H1 (cell line): ENCODE measurements at regions not wholly inside any gene's neighbourhood (a gene's known extent, or its start where the extent isn't known, plus 50 kb on each side); places are given as distances from the start of the nearest gene placed in this dataset.
A peak's percentile ranks its signal among the peaks of the same experiment; 100 is the strongest.

Source experiments
- CTCF ChIA-PET: fragments of 300-600 bp; sonication (Branson Sonifier 250); formaldehyde crosslinking; loops from one replicate; lab custom pipeline; 2021; ENCODE audit not compliant: partially characterized antibody; lab: Charles Lee
- POLR2A ChIA-PET: fragments of 300-600 bp; sonication (Branson Sonifier 250); formaldehyde crosslinking; loops from one replicate; lab custom pipeline; 2021; ENCODE audit warnings: inconsistent platforms; ENCODE audit not compliant: partially characterized antibody; lab: Charles Lee
- DNase-seq, 2 experiments: peaks; one replicate each; pipeline versions ENCODE4 v3.0.0 to v3.0.0-alpha.2; 2010 to 2022; ENCODE audit warnings: low spot score in 2 of 2, low read depth in 1 of 2, mixed read lengths in 1 of 2
- FAIRE-seq: peaks from 2 replicates; lab custom pipeline; 2011; peaks lifted over from hg19 to GRCh38; lab: Jason Lieb, UNC
- H2AFZ ChIP-seq: 2 replicates; pipeline ENCODE4 v1.8.1; 2012; ENCODE audit warnings: low read length, inconsistent platforms
- H2AK5ac ChIP-seq: 2 replicates; pipeline ENCODE4 v1.6.1; 2013; ENCODE audit warnings: low read depth, low read length
- H2BK120ac ChIP-seq: replicated peaks from 2 replicates; pipeline ENCODE3; 2013; ENCODE audit warnings: low read depth, low read length, inconsistent platforms
- H2BK12ac ChIP-seq: 2 replicates; pipeline ENCODE4 v1.6.1; 2013; ENCODE audit warnings: low read depth, low read length
- H2BK15ac ChIP-seq: 2 replicates; pipeline ENCODE4 v1.6.1; 2013; ENCODE audit warnings: low read length
- H2BK20ac ChIP-seq: 2 replicates; pipeline ENCODE4 v1.6.1; 2013; ENCODE audit warnings: low read length
- H2BK5ac ChIP-seq: 2 replicates; pipeline ENCODE4 v1.6.1; 2013; ENCODE audit warnings: low read depth, low read length
- H3K14ac ChIP-seq: 2 replicates; pipeline ENCODE4 v1.6.1; 2013; ENCODE audit warnings: inconsistent platforms; ENCODE audit not compliant: insufficient read length
- H3K18ac ChIP-seq: 2 replicates; pipeline ENCODE4 v1.6.1; 2013; ENCODE audit warnings: low read length; ENCODE audit errors: extremely low read depth
- H3K23ac ChIP-seq: 2 replicates; pipeline ENCODE4 v1.6.1; 2013; ENCODE audit warnings: inconsistent platforms; ENCODE audit not compliant: insufficient read length
- H3K23me2 ChIP-seq: 2 replicates; pipeline ENCODE4 v1.6.1; 2013; ENCODE audit warnings: low read depth, low read length
- H3K27ac ChIP-seq: 2 replicates; pipeline ENCODE4 v1.6.1; 2011; ENCODE audit warnings: low read depth, low read length, inconsistent platforms
- H3K27me3 ChIP-seq, 4 experiments: replicated peaks in 1 of 4; 1 replicate in 1 of 4; 2 replicates in 3 of 4; pipeline versions ENCODE4 v1.6.1 to v1.8.1; 2011 to 2013; ENCODE audit warnings: low read length in 3 of 4, mild to moderate bottlenecking in 3 of 4, inconsistent platforms in 2 of 4, mixed read lengths in 2 of 4, moderate library complexity in 1 of 4; ENCODE audit not compliant: control insufficient read depth in 3 of 4, insufficient read depth in 3 of 4; ENCODE audit errors: extremely low read depth in 1 of 4
- H3K36me3 ChIP-seq, 4 experiments: 2 replicates each; pipeline versions ENCODE4 v1.6.1 to v1.8.1; 2011 to 2013; ENCODE audit warnings: mild to moderate bottlenecking in 4 of 4, low read length in 3 of 4, moderate library complexity in 2 of 4, control low read depth in 1 of 4, inconsistent platforms in 1 of 4; ENCODE audit not compliant: insufficient read depth in 4 of 4, control insufficient read depth in 2 of 4
- H3K4ac ChIP-seq: replicated peaks from 2 replicates; pipeline ENCODE3; 2013; ENCODE audit warnings: low read length, low read depth, mixed read lengths, inconsistent platforms; ENCODE audit not compliant: insufficient read length
- H3K4me1 ChIP-seq, 4 experiments: replicated peaks in 1 of 4; 1 replicate in 1 of 4; 2 replicates in 3 of 4; pipeline versions ENCODE4 v1.6.1 to v1.8.1; 2011 to 2013; ENCODE audit warnings: low read length in 3 of 4, inconsistent platforms in 2 of 4, mixed read lengths in 1 of 4; ENCODE audit not compliant: insufficient read depth in 4 of 4, control insufficient read depth in 3 of 4
- H3K4me2 ChIP-seq, 2 experiments: 2 replicates each; pipeline versions ENCODE4 v1.6.1 to v1.8.1; 2011 to 2013; ENCODE audit warnings: low read depth in 2 of 2, low read length in 2 of 2, control low read depth in 1 of 2, inconsistent platforms in 1 of 2, mild to moderate bottlenecking in 1 of 2; ENCODE audit not compliant: insufficient read depth in 1 of 2
- H3K4me3 ChIP-seq, 4 experiments: fragments of 200-600, 300-600 bp in 1 of 4; sonication (generic), shearing (Covaris generic), sonication (Bioruptor Twin) in 1 of 4; 2 replicates each; pipeline versions ENCODE4 v1.5.1 to v1.8.1; 2011 to 2016; ENCODE audit warnings: low read length in 4 of 4, low read depth in 3 of 4, control low read depth in 2 of 4, inconsistent platforms in 2 of 4, mild to moderate bottlenecking in 2 of 4, mixed read lengths in 1 of 4, moderate library complexity in 1 of 4; ENCODE audit not compliant: insufficient read depth in 2 of 4; ENCODE audit errors: extremely low read depth in 1 of 4
- H3K56ac ChIP-seq: replicated peaks from 2 replicates; pipeline ENCODE3; 2013; ENCODE audit warnings: low read depth, mild to moderate bottlenecking, mixed read lengths, low read length, inconsistent platforms; ENCODE audit not compliant: insufficient read length
- H3K79me1 ChIP-seq: 2 replicates; pipeline ENCODE4 v1.6.1; 2013; ENCODE audit warnings: low read depth, low read length, control low read depth
- H3K79me2 ChIP-seq, 2 experiments: 2 replicates each; pipeline versions ENCODE4 v1.6.1 to v1.8.1; 2012 to 2013; ENCODE audit warnings: low read length in 2 of 2, mild to moderate bottlenecking in 2 of 2, inconsistent platforms in 1 of 2; ENCODE audit not compliant: insufficient read depth in 2 of 2, control insufficient read depth in 1 of 2
- H3K9ac ChIP-seq, 4 experiments: replicated peaks in 1 of 4; 1 replicate in 1 of 4; 2 replicates in 3 of 4; pipeline versions ENCODE4 v1.6.1 to v1.8.1; 2011 to 2013; ENCODE audit warnings: low read depth in 3 of 4, low read length in 3 of 4, control low read depth in 2 of 4, mild to moderate bottlenecking in 2 of 4, moderate library complexity in 2 of 4, inconsistent platforms in 1 of 4; ENCODE audit errors: extremely low read depth in 1 of 4
- H3K9me3 ChIP-seq, 2 experiments: 2 replicates each; pipeline versions ENCODE4 v1.6.1 to v1.8.1; 2012 to 2013; ENCODE audit warnings: mild to moderate bottlenecking in 2 of 2, moderate library complexity in 2 of 2, control low read depth in 1 of 2, inconsistent platforms in 1 of 2, low read depth in 1 of 2, low read length in 1 of 2, mixed read lengths in 1 of 2; ENCODE audit not compliant: insufficient read depth in 2 of 2
- H4K20me1 ChIP-seq, 2 experiments: replicated peaks in 1 of 2; 2 replicates each; pipeline versions ENCODE3 to v1.8.1; 2011 to 2013; ENCODE audit warnings: inconsistent platforms in 2 of 2, low read length in 2 of 2, mild to moderate bottlenecking in 1 of 2; ENCODE audit not compliant: insufficient read depth in 2 of 2, control insufficient read depth in 1 of 2
- H4K5ac ChIP-seq: 2 replicates; pipeline ENCODE4 v1.6.1; 2013; ENCODE audit warnings: low read length, low read depth, mixed read lengths, inconsistent platforms; ENCODE audit not compliant: insufficient read length
- H4K8ac ChIP-seq: 2 replicates; pipeline ENCODE4 v1.8.0; 2013; ENCODE audit warnings: mild to moderate bottlenecking, moderate library complexity, low read length, inconsistent platforms; ENCODE audit not compliant: insufficient read depth; ENCODE audit errors: extremely low read depth
- H4K91ac ChIP-seq: replicated peaks from 2 replicates; pipeline ENCODE3; 2013; ENCODE audit warnings: low read length, mixed read lengths, inconsistent platforms; ENCODE audit not compliant: insufficient read length
- CHD2 ChIP-seq: IDR thresholded peaks from 2 replicates; pipeline ENCODE4 v1.6.1; 2012; ENCODE audit warnings: low read length, improper control_type of control experiment
- EGR1 ChIP-seq: IDR thresholded peaks from 2 replicates; pipeline ENCODE4 v1.6.1; 2011; ENCODE audit warnings: low read depth, low read length, borderline replicate concordance
- JUN ChIP-seq: IDR thresholded peaks from 2 replicates; pipeline ENCODE4 v1.6.1; 2011; ENCODE audit warnings: low read depth, mild to moderate bottlenecking, improper control_type of control experiment, low read length
- RBBP5 ChIP-seq: IDR thresholded peaks from 2 replicates; pipeline ENCODE4 v1.7.1; 2012; ENCODE audit warnings: low read depth, mild to moderate bottlenecking, inconsistent platforms, low read length, moderate library complexity, borderline replicate concordance
- SP2 ChIP-seq: IDR thresholded peaks from 2 replicates; pipeline ENCODE4 v1.6.1; 2012; ENCODE audit warnings: mild to moderate bottlenecking, low read length, inconsistent platforms
- TCF12 ChIP-seq: IDR thresholded peaks from 2 replicates; pipeline ENCODE4 v1.6.1; 2011; ENCODE audit warnings: low read depth, mild to moderate bottlenecking, low read length
- WGBS, 2 experiments: shearing (Covaris generic) in 1 of 2; methylation state at CpG; one replicate each; pipeline versions ENCODE4 v1.1.6 to v1.1.7; 2013 to 2015; ENCODE audit warnings: low lambda C conversion rate in 2 of 2, mixed read lengths in 2 of 2, inconsistent platforms in 1 of 2, low coverage in 1 of 2, missing lambda C conversion rate in 1 of 2; ENCODE audit not compliant: insufficient replicate concordance in 2 of 2, insufficient coverage in 1 of 2, insufficient read length in 1 of 2; ENCODE audit errors: extremely low coverage in 1 of 2, missing lambda C conversion rate in 1 of 2; 5-methylcytosine and 5-hydroxymethylcytosine counted together
- TF ChIP-seq, protein P1 (sequence below), 3 experiments: IDR thresholded peaks; 1 replicate in 2 of 3; 2 replicates in 1 of 3; pipeline versions ENCODE4 v1.5.1 to v1.6.1; 2011; ENCODE audit warnings: low read length in 3 of 3, mild to moderate bottlenecking in 3 of 3, inconsistent platforms in 2 of 3, low read depth in 1 of 3, moderate library complexity in 1 of 3; ENCODE audit not compliant: insufficient read depth in 1 of 3; ENCODE audit errors: control extremely low read depth in 1 of 3
- TF ChIP-seq, protein P2 (sequence below): IDR thresholded peaks from 2 replicates; pipeline ENCODE4 v1.6.1; 2012; ENCODE audit warnings: inconsistent platforms

- H3K4me2 ChIP-seq: peak overlapping the region; percentile 13 to 33; a peak in 2 of 4 replicates
- 58% methylated on average over 16 of the region's 19 CpGs; no CpG with 5 or more reads in 1 of the 2 experiments for WGBS, 2 experiments
- TF ChIP-seq TCF12: no peak
- no peak for TF ChIP-seq SP2
- TF ChIP-seq JUN: no peak
- TF ChIP-seq, protein P1, sequence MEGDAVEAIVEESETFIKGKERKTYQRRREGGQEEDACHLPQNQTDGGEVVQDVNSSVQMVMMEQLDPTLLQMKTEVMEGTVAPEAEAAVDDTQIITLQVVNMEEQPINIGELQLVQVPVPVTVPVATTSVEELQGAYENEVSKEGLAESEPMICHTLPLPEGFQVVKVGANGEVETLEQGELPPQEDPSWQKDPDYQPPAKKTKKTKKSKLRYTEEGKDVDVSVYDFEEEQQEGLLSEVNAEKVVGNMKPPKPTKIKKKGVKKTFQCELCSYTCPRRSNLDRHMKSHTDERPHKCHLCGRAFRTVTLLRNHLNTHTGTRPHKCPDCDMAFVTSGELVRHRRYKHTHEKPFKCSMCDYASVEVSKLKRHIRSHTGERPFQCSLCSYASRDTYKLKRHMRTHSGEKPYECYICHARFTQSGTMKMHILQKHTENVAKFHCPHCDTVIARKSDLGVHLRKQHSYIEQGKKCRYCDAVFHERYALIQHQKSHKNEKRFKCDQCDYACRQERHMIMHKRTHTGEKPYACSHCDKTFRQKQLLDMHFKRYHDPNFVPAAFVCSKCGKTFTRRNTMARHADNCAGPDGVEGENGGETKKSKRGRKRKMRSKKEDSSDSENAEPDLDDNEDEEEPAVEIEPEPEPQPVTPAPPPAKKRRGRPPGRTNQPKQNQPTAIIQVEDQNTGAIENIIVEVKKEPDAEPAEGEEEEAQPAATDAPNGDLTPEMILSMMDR (IDR thresholded peaks at IDR 0.05; ENCODE audit: control extremely low read depth in 1 of 3, insufficient read depth in 1 of 3, low read depth in 1 of 3, low read length in 3 of 3): peak in 2 of 3 experiments; percentile 0 to 3; a peak in 1 of 4 replicates
- TF ChIP-seq, protein P2, sequence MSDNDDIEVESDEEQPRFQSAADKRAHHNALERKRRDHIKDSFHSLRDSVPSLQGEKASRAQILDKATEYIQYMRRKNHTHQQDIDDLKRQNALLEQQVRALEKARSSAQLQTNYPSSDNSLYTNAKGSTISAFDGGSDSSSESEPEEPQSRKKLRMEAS: peak; percentile 87
- no peak for TF ChIP-seq EGR1
- no peak for TF ChIP-seq CHD2
- no peak for TF ChIP-seq RBBP5
These were observed 64.0 kb downstream of the ADRA2C start for GRCh38 chr4:3829956-3830773.

More at GRCh38 chr4:3829956-3830773, 64.0 kb downstream of the ADRA2C start:
- no peak overlapping the region for H3K4me3 ChIP-seq
- H3K79me1 ChIP-seq: no peaks in the 10 kb centered on the region
- no peak overlapping the region for H3K9ac ChIP-seq
- no peaks in the 10 kb centered on the region; a peak in 2 of 7 replicates for H3K27me3 ChIP-seq
- no peak overlapping the region for H4K5ac ChIP-seq
- peak overlapping the region; percentile 25 for H3K4ac ChIP-seq
- H3K9me3 ChIP-seq: no peaks in the 10 kb centered on the region
- peak overlapping the region; percentile 5; the same call in 1 of the 2 replicates for H2AK5ac ChIP-seq
- FAIRE-seq (no peak), DNase-seq (no peak)
- H3K4me1 ChIP-seq: peaks cover 0 to 33% (median 27%) of the 10 kb centered on the region in 4 experiments; a peak in 6 of 7 replicates
- CTCF ChIA-PET: interaction anchor here (0.6 to 9.1 kb wide), 9 partner anchors 11 to 258 kb away, joined by 3 to 37 read pairs (median 3); no protein-coding TSS in a partner anchor
- peak overlapping the region; percentile 14 for H4K91ac ChIP-seq
- peak overlapping the region; percentile 88 for H2BK15ac ChIP-seq
- peak overlapping the region; percentile 81; the same call in 1 of the 2 replicates for H2BK5ac ChIP-seq
- no peak overlapping the region for H3K23ac ChIP-seq
- no peaks in the 10 kb centered on the region for H4K20me1 ChIP-seq
- no peaks in the 10 kb centered on the region for H3K36me3 ChIP-seq
- H2BK120ac ChIP-seq: no peak overlapping the region
- peak overlapping the region; percentile 94; the same call in 1 of the 2 replicates for H2BK12ac ChIP-seq
- no peak overlapping the region; the same call in 1 of the 2 replicates for H4K8ac ChIP-seq
- no peak overlapping the region for H3K14ac ChIP-seq
- peak overlapping the region; percentile 96 for H3K18ac ChIP-seq
- peak overlapping the region; percentile 86; the same call in 1 of the 2 replicates for H2BK20ac ChIP-seq
- H3K56ac ChIP-seq: no peak overlapping the region
- no peak overlapping the region for H3K27ac ChIP-seq
- H3K79me2 ChIP-seq: no peaks in the 10 kb centered on the region
- H2AFZ ChIP-seq: no peak overlapping the region
- POLR2A ChIA-PET: interaction anchor here (0.6 to 1.7 kb wide), 2 partner anchors 17 to 27 kb away, joined by 3 to 4 read pairs; no protein-coding TSS in a partner anchor
- no peaks in the 10 kb centered on the region for H3K23me2 ChIP-seq
